ENCODE measurements at regions not wholly inside any gene's neighbourhood (a gene's known extent, or its start where the extent isn't known, plus 50 kb on each side); places are given as distances from the start of the nearest gene placed in this dataset.

DNA sequence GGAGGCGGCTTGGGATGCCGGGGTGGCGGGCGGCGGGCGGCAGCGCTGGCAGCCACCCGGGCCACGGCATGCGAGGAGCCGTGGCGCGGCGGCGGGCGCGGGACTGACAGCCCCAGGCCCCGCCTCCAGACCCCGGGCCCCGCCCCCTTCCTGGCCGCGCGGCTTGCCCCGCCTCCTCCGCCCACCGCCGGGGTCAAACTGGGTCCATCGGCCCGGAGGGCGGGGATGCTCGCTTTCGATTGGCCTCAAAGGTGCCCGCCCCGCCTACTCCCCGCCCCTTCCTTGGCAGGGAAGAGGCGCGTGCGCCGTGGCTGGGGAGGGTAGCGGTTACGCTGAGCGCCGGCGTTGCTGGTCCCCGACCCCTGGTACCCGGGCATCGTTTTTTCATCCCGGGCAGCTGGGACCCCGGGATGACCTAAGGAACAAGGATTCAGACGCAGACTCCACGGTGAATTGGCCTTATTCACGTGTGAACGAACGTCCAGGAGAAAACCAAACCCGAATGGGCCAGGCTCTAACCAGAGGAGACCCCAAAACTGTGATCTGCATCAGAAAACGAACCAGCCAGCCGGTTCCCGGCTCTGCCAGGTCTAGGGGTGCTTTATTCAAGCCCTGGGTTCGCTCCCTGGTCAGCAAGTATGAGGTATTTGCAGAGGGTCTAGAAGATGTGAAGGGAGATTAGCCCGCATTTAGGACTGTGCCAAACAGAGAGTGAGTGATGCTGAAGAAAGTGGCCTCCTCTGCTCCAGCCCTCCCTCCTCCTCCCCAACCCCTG is 117.2 kb upstream of the GUCA2B start:
- Histone ChIP-seq H3K36me3 (ENCODE audit: insufficient read depth, low read length) (no peaks in the 10 kb centered on the region), H3F3A (ENCODE audit: low read depth) (no peaks in the 10 kb centered on the region), H3K27me3 (ENCODE audit: insufficient read depth, low read length, poor library complexity, severe bottlenecking) (no peaks in the 10 kb centered on the region), H3K4me2 (ENCODE audit: low read depth, low read length, poor library complexity, severe bottlenecking) (peak overlapping the region; percentile 78), H4K20me1 (ENCODE audit: insufficient read depth, low read length, poor library complexity, severe bottlenecking) (no peaks in the 10 kb centered on the region), H3K4me3 (ENCODE audit: low read length, poor library complexity, severe bottlenecking) (peak overlapping the region; percentile 80), H3K9me3 (ENCODE audit: insufficient read depth, low read depth, low read length) (no peaks in the 10 kb centered on the region), H3K9me2 (replicated peaks; ENCODE audit: low read depth, low read length) (no peaks in the 10 kb centered on the region), H3K79me2 (ENCODE audit: insufficient read depth, low read length) (no peaks in the 10 kb centered on the region), H3K4me1 (ENCODE audit: insufficient read depth, low read length, poor library complexity, severe bottlenecking) (peaks cover 17% of the 10 kb centered on the region), H2AFZ (ENCODE audit: low read length) (peak overlapping the region; percentile 98), H3K9ac (ENCODE audit: low read depth, low read length, poor library complexity, severe bottlenecking) (peak overlapping the region; percentile 63)
- TF ChIP-seq, protein P1, sequence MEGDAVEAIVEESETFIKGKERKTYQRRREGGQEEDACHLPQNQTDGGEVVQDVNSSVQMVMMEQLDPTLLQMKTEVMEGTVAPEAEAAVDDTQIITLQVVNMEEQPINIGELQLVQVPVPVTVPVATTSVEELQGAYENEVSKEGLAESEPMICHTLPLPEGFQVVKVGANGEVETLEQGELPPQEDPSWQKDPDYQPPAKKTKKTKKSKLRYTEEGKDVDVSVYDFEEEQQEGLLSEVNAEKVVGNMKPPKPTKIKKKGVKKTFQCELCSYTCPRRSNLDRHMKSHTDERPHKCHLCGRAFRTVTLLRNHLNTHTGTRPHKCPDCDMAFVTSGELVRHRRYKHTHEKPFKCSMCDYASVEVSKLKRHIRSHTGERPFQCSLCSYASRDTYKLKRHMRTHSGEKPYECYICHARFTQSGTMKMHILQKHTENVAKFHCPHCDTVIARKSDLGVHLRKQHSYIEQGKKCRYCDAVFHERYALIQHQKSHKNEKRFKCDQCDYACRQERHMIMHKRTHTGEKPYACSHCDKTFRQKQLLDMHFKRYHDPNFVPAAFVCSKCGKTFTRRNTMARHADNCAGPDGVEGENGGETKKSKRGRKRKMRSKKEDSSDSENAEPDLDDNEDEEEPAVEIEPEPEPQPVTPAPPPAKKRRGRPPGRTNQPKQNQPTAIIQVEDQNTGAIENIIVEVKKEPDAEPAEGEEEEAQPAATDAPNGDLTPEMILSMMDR (conservative IDR thresholded peaks at IDR 0.05; ENCODE audit: low read length) = no peak
- no peak for TF ChIP-seq EZH2phosphoT487 (IDR thresholded peaks at IDR 0.05; ENCODE audit: borderline replicate concordance)

DNA sequence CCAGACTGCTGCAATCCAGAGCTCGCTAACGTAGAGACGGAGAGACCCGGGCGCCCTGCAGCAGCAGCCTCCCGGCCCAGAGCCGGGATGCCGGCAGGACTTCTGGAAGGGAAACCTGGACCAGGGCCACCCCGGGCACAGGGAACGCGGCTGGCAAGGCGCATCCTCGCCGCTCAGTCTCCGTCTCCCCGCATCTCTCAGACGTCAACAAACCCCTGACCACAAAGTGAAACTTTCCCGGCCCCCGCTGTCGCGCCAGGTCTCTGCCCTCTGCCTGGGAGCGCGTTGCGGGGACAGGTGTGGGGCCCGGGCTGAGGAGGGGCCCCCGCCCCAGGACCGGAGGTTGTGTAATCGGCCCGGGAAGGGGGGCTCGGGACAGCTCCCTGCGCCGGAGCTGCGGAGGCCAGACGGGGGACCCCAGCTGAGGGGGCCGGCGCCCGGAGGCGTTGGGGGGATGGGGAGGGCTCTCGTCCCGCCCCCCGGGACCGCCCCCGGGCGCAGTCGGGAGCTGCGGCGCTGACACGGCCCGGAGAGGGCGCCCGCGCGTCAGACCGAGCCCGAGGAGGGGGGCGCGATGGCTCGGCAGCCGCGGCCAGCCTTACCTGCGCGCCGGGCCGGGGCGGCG is 116.6 kb upstream of the HIVEP3 start:
- H3K9me2 ChIP-seq (replicated peaks; ENCODE audit: low read depth, low read length) = no peaks in the 10 kb centered on the region
- no peaks in the 10 kb centered on the region for H3K79me2 ChIP-seq (ENCODE audit: insufficient read depth, low read length)
- peak overlapping the region; percentile 86 for H2AFZ ChIP-seq (ENCODE audit: low read length)
- no peaks in the 10 kb centered on the region for H3K27me3 ChIP-seq (ENCODE audit: insufficient read depth, low read length, poor library complexity, severe bottlenecking)
- no peaks in the 10 kb centered on the region for H3K36me3 ChIP-seq (ENCODE audit: insufficient read depth, low read length)
- no peaks in the 10 kb centered on the region for H3K9me3 ChIP-seq (ENCODE audit: insufficient read depth, low read depth, low read length)
- H3K9ac ChIP-seq (ENCODE audit: low read depth, low read length, poor library complexity, severe bottlenecking) = peak overlapping the region; percentile 30
- no peak for TF ChIP-seq EZH2phosphoT487 (IDR thresholded peaks at IDR 0.05; ENCODE audit: borderline replicate concordance)
- TF ChIP-seq, protein P1 (conservative IDR thresholded peaks at IDR 0.05; ENCODE audit: low read length) = peak; percentile 32
- peak overlapping the region; percentile 80 for H3K4me3 ChIP-seq (ENCODE audit: low read length, poor library complexity, severe bottlenecking)
- H3K4me1 ChIP-seq (ENCODE audit: insufficient read depth, low read length, poor library complexity, severe bottlenecking) = peaks cover 18% of the 10 kb centered on the region
- H3F3A ChIP-seq (ENCODE audit: low read depth) = no peaks in the 10 kb centered on the region
- no peaks in the 10 kb centered on the region for H4K20me1 ChIP-seq (ENCODE audit: insufficient read depth, low read length, poor library complexity, severe bottlenecking)
- peak overlapping the region; percentile 74 for H3K4me2 ChIP-seq (ENCODE audit: low read depth, low read length, poor library complexity, severe bottlenecking)

DNA sequence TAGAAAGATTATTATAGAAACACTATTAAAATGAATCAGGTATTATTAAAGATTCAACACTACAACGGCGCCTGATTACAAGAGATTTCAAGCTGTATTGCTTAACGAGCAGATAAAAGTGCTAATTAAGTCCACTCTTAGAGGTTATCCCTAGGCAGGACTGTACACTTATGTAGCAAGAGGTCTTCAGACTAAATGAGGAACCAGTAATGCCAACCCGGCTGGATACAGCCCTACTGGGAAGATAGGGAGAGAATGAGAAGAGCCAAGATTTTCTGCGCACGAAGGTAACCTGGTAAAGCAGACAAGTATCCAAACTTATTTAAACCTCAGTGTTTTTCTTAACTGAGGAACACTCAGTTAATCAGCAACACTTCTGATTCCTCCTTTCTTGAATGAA is 115.7 kb upstream of the HIVEP3 start:
- Histone ChIP-seq H2AFZ (ENCODE audit: low read length) (no peak overlapping the region), H3F3A (ENCODE audit: low read depth) (no peaks in the 10 kb centered on the region), H3K9me2 (replicated peaks; ENCODE audit: low read depth, low read length) (no peaks in the 10 kb centered on the region), H3K9me3 (ENCODE audit: insufficient read depth, low read depth, low read length) (no peaks in the 10 kb centered on the region), H4K20me1 (ENCODE audit: insufficient read depth, low read length, poor library complexity, severe bottlenecking) (no peaks in the 10 kb centered on the region), H3K9ac (ENCODE audit: low read depth, low read length, poor library complexity, severe bottlenecking) (no peak overlapping the region), H3K4me3 (ENCODE audit: low read length, poor library complexity, severe bottlenecking) (peak overlapping the region; percentile 80), H3K27me3 (ENCODE audit: insufficient read depth, low read length, poor library complexity, severe bottlenecking) (no peaks in the 10 kb centered on the region), H3K36me3 (ENCODE audit: insufficient read depth, low read length) (no peaks in the 10 kb centered on the region), H3K4me2 (ENCODE audit: low read depth, low read length, poor library complexity, severe bottlenecking) (peak overlapping the region; percentile 74), H3K4me1 (ENCODE audit: insufficient read depth, low read length, poor library complexity, severe bottlenecking) (peaks cover 18% of the 10 kb centered on the region), H3K79me2 (ENCODE audit: insufficient read depth, low read length) (no peaks in the 10 kb centered on the region)
- TF ChIP-seq, protein P1 (conservative IDR thresholded peaks at IDR 0.05; ENCODE audit: low read length) = no peak
- TF ChIP-seq EZH2phosphoT487 (IDR thresholded peaks at IDR 0.05; ENCODE audit: borderline replicate concordance) = no peak

Data from Loucy (cell line).